Tibial nerve (tissue), 4 donors: ENCODE measurements at regions not wholly inside any gene's neighbourhood (a gene's known extent, or its start where the extent isn't known, plus 50 kb on each side); places are given as distances from the start of the nearest gene placed in this dataset.

Source experiments
- DNase-seq, 2 donors: peaks; one replicate each; pipeline ENCODE4 v3.0.0-alpha.2; 2019; ENCODE audit warnings: low spot score in 2 of 2
- H3K27ac ChIP-seq, 4 donors: fragments of 200-600 bp; sonication (generic) in 3 of 4; one replicate each; pipeline ENCODE4 v1.5.1; 2017 to 2019; ENCODE audit warnings: mild to moderate bottlenecking in 1 of 4
- H3K27me3 ChIP-seq, 2 donors: fragments of 200-600 bp; sonication (generic) in 1 of 2; one replicate each; pipeline versions ENCODE4 v1.5.1 to v1.6.0; 2017 to 2019
- H3K36me3 ChIP-seq, 3 donors: fragments of 200-600 bp; sonication (generic); one replicate each; pipeline ENCODE4 v1.5.1; 2018 to 2019
- H3K4me1 ChIP-seq, 4 donors: fragments of 200-600 bp; sonication (generic) in 3 of 4; one replicate each; pipeline ENCODE4 v1.5.1; 2017 to 2019
- H3K4me3 ChIP-seq, 4 donors: fragments of 200-600 bp; sonication (generic) in 3 of 4; one replicate each; pipeline ENCODE4 v1.5.1; 2017 to 2019; ENCODE audit warnings: mild to moderate bottlenecking in 1 of 4, moderate library complexity in 1 of 4
- H3K9me3 ChIP-seq, 4 donors: fragments of 200-600 bp; sonication (generic) in 3 of 4; one replicate each; pipeline ENCODE4 v1.5.1; 2017 to 2019
- CTCF ChIP-seq, 5 experiments: fragments of 200-600 bp in 3 of 5; fragments of 450-650 bp in 2 of 5; sonication (generic) in 3 of 5; IDR thresholded peaks; one replicate each; pipeline ENCODE4 v1.5.1; 2016 to 2019; ENCODE audit warnings: antibody characterized with exemption in 5 of 5, mild to moderate bottlenecking in 3 of 5, moderate library complexity in 2 of 5
- EP300 ChIP-seq, 2 donors: sonication (generic); formaldehyde crosslinking; IDR thresholded peaks; one replicate each; pipeline ENCODE4 v1.6.1; 2017; ENCODE audit warnings: antibody characterized with exemption in 2 of 2, mild to moderate bottlenecking in 1 of 2
- POLR2A ChIP-seq, 2 donors: fragments of 450-650 bp; IDR thresholded peaks; one replicate each; pipeline ENCODE4 v1.6.1; 2017; ENCODE audit warnings: antibody characterized with exemption in 2 of 2, mild to moderate bottlenecking in 2 of 2, moderate library complexity in 2 of 2
- WGBS, 2 donors: methylation state at CpG; one replicate each; pipeline ENCODE4 v1.1.5; 2018; 5-methylcytosine and 5-hydroxymethylcytosine counted together

DNA sequence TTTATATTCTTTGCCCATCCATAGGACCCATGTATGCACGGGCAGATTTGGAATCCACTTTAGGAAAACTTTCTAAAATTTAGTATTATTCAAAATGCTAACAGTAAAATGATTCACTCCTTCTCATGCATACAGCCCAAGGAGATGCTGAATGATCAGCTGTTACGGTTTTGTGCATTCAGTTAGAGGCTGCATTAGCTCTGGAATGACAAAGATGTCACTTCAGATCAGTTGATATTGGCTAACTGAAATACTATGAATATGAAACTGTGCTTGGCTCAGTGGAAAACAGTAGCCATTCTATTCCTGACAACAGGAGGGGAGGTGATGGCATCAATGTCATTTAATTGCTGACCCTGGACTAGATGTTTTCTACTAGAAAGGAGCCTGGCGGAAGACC is 560.7 kb downstream of the ZNF608 start:
- Histone ChIP-seq H3K9me3 (no peaks in the 10 kb centered on the region), H3K27me3 (no peaks in the 10 kb centered on the region), H3K36me3 (no peaks in the 10 kb centered on the region), H3K27ac (no peak overlapping the region), H3K4me3 (no peak overlapping the region), H3K4me1 (no peaks in the 10 kb centered on the region)
- TF ChIP-seq POLR2A (IDR thresholded peaks at IDR 0.05) (no peak), EP300 (IDR thresholded peaks at IDR 0.05) (no peak), CTCF (IDR thresholded peaks at IDR 0.05) (no peak)
- WGBS, 2 donors: 84 to 89% methylated on average over 3 of the region's 3 CpGs
- DNase-seq: no peak

- Histone ChIP-seq H3K4me1 (no peaks in the 10 kb centered on the region), H3K27me3 (no peaks in the 10 kb centered on the region), H3K27ac (no peak overlapping the region), H3K4me3 (no peak overlapping the region), H3K36me3 (no peaks in the 10 kb centered on the region), H3K9me3 (no peaks in the 10 kb centered on the region)
- TF ChIP-seq EP300 (IDR thresholded peaks at IDR 0.05) (no peak), POLR2A (IDR thresholded peaks at IDR 0.05) (no peak), CTCF (IDR thresholded peaks at IDR 0.05) (no peak)
- DNase-seq: no peak
Observed at GRCh38 chr5:124182133-124182532, 564.3 kb downstream of the ZNF608 start.

DNA sequence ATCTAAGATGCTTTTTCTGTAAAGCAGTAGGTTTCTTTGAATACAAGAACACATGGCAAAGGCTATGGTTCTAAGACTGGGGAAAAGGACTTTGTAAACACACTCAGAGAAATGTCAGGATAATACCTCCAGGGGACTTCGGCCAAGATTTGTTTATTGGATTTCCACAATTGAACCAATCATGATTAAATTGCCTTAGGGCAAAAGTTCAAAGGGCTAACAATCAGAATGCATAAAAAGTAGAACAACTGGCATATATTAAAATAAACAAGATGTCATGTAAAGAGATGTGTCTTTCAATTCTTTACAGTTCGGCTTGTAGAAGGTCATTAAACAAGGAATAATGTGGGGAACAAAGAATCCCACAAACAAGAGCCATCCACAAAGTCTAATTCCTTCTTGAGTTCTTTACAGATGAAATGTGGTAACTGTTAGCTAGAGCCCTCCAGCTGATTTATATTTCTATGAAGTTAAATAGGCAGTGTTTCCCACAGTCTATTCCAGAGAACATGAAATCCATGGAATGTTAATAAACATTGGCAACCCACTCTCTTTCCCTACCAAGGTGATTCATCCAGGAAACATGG is 565.5 kb downstream of the ZNF608 start:
- no peak for TF ChIP-seq EP300 (IDR thresholded peaks at IDR 0.05)
- TF ChIP-seq CTCF (IDR thresholded peaks at IDR 0.05): no peak
- TF ChIP-seq POLR2A (IDR thresholded peaks at IDR 0.05): no peak
- WGBS, 2 donors: 39 to 46% methylated on average over 2 of the region's 2 CpGs

DNA sequence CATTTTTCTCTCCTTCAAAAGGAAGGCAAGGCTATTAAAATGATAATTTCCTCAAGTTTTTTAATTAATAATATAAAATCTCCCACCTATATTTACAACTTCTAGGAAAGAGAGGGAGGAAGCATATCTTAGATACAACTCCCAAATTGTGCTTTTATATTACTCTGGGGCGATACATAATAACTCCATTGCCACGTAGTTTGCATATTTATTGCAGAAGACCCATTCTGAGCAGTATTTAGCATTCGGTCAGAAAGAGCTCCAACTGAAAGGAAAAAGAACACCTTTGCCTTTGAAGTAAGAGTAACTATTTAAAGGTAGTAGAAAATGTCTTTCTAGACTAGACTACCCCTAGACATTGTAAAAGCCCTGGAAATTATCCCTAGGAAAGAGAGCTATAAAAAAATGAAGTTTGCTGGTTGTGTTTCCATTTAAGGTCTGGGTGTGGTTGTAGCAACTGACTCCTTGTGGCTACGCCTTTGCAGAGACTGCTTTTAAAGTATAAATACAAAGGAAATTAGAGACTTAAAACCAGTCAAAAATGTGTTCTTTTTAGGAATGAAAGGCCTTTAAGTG is 566.1 kb downstream of the ZNF608 start:
- H3K4me3 ChIP-seq: no peak overlapping the region
- no peaks in the 10 kb centered on the region for H3K36me3 ChIP-seq
- 75 to 82% methylated on average over 4 of the region's 4 CpGs for WGBS, 2 donors
- TF ChIP-seq POLR2A (IDR thresholded peaks at IDR 0.05): no peak
- no peak for TF ChIP-seq CTCF (IDR thresholded peaks at IDR 0.05)
- no peak for TF ChIP-seq EP300 (IDR thresholded peaks at IDR 0.05)
- DNase-seq: no peak
- no peak overlapping the region for H3K27ac ChIP-seq
- no peaks in the 10 kb centered on the region for H3K27me3 ChIP-seq
- no peaks in the 10 kb centered on the region for H3K4me1 ChIP-seq
- H3K9me3 ChIP-seq: no peaks in the 10 kb centered on the region

More for the DNA sequence above, 565.5 kb downstream of the ZNF608 start:
- no peak for DNase-seq
- Histone ChIP-seq H3K36me3 (no peaks in the 10 kb centered on the region), H3K27ac (no peak overlapping the region), H3K4me1 (no peaks in the 10 kb centered on the region), H3K9me3 (no peaks in the 10 kb centered on the region), H3K4me3 (no peak overlapping the region), H3K27me3 (no peaks in the 10 kb centered on the region)

DNA sequence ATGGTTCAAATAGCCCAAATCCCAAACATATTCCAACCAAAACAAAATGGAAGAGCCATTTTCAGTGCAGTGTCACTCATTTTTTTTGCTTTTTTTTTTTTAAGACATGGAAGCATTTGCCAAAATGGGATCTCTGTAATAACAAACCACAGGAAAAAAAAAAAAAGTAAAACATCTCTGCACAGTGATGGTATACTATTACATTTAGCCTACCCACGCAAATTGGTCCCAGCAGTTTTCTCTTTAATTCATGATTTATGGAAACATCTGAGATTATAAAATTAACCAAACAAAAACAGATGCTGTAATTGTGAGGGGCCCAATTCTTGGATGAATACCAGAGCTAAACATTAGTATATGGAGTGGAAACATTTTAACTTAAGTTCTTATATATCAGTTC is 566.6 kb downstream of the ZNF608 start:
- DNase-seq: no peak
- WGBS, 2 donors: 33 to 37% methylated on average over 1 of the region's 1 CpG

More for the DNA sequence above, 566.6 kb downstream of the ZNF608 start:
- Histone ChIP-seq H3K9me3 (peaks cover 0 to under 1% (median 0%) of the 10 kb centered on the region in 4 donors), H3K4me1 (no peaks in the 10 kb centered on the region), H3K27ac (no peak overlapping the region), H3K36me3 (no peaks in the 10 kb centered on the region), H3K4me3 (no peak overlapping the region), H3K27me3 (no peaks in the 10 kb centered on the region)
- no peak for TF ChIP-seq EP300 (IDR thresholded peaks at IDR 0.05)
- TF ChIP-seq POLR2A (IDR thresholded peaks at IDR 0.05): no peak
- TF ChIP-seq CTCF (IDR thresholded peaks at IDR 0.05): no peak
